SK-N-SH (cell line): ENCODE measurements at regions not wholly inside any gene's neighbourhood (a gene's known extent, or its start where the extent isn't known, plus 50 kb on each side); places are given as distances from the start of the nearest gene placed in this dataset.

ENCODE experiments used
- CTCF ChIA-PET: fragments of 300-600, 350-600 bp; formaldehyde crosslinking; extraction: SDS; loops from one replicate; lab custom pipeline; 2021; lab: Yijun Ruan, JAX
- POLR2A ChIA-PET: fragments of 350-600 bp; sonication (Branson Sonifier 250); formaldehyde crosslinking; extraction: SDS; loops from one replicate; lab custom pipeline; 2020; ENCODE audit warnings: antibody characterized with exemption, inconsistent platforms; lab: Yijun Ruan, JAX
- DNase-seq: peaks from one replicate; pipeline ENCODE4 v3.0.0; 2012
- H2AFZ ChIP-seq: fragments of 200-600 bp; sonication (generic); 2 replicates; pipeline ENCODE4 v1.8.1; 2016; ENCODE audit warnings: antibody characterized with exemption, mild to moderate bottlenecking, low read depth
- H3F3A ChIP-seq: fragments of 200-600 bp; sonication (generic); replicated peaks from 2 replicates; pipeline ENCODE3; 2016; ENCODE audit warnings: antibody characterized with exemption, mild to moderate bottlenecking; ENCODE audit not compliant: insufficient read depth
- H3K27ac ChIP-seq, 2 experiments: fragments of 200-500 bp in 1 of 2; fragments of 200-600 bp in 1 of 2; sonication (Bioruptor generic) in 1 of 2; sonication (generic), shearing (Covaris generic) in 1 of 2; 2 replicates each; pipeline versions ENCODE4 v1.5.1 to v1.6.1; 2014 to 2016; ENCODE audit warnings: low read depth in 2 of 2, inconsistent platforms in 1 of 2, low read length in 1 of 2, mild to moderate bottlenecking in 1 of 2, mixed read lengths in 1 of 2
- H3K27me3 ChIP-seq: fragments of 200-600 bp; sonication (generic), shearing (Covaris generic); 2 replicates; pipeline ENCODE4 v1.6.1; 2016; ENCODE audit warnings: mixed run types; ENCODE audit not compliant: insufficient read depth
- H3K36me3 ChIP-seq, 2 experiments: fragments of 200-500 bp in 1 of 2; fragments of 200-600 bp in 1 of 2; sonication (Bioruptor generic) in 1 of 2; sonication (generic) in 1 of 2; replicated peaks in 1 of 2; 2 replicates each; pipeline versions ENCODE3 to v1.5.1; 2014 to 2016; ENCODE audit warnings: low read length in 1 of 2, mild to moderate bottlenecking in 1 of 2; ENCODE audit not compliant: insufficient read depth in 2 of 2, control insufficient read depth in 1 of 2
- H3K4me1 ChIP-seq, 2 experiments: fragments of 200-500 bp in 1 of 2; fragments of 200-600 bp in 1 of 2; sonication (Bioruptor generic) in 1 of 2; sonication (generic), shearing (Covaris generic) in 1 of 2; 2 replicates each; pipeline versions ENCODE4 v1.5.1 to v1.6.1; 2014 to 2016; ENCODE audit warnings: low read depth in 1 of 2, low read length in 1 of 2, mixed run types in 1 of 2; ENCODE audit not compliant: insufficient read depth in 2 of 2, control insufficient read depth in 1 of 2
- H3K4me2 ChIP-seq: fragments of 200-600 bp; sonication (generic), shearing (Covaris generic); 2 replicates; pipeline ENCODE4 v1.6.1; 2017; ENCODE audit warnings: mixed run types
- H3K4me3 ChIP-seq, 2 experiments: fragments of 200-500 bp in 1 of 2; fragments of 200-600 bp in 1 of 2; sonication (Bioruptor generic) in 1 of 2; sonication (generic), shearing (Covaris generic) in 1 of 2; 2 replicates each; pipeline versions ENCODE4 v1.5.1 to v1.8.1; 2014 to 2016; ENCODE audit warnings: low read depth in 2 of 2, inconsistent platforms in 1 of 2, low read length in 1 of 2, mild to moderate bottlenecking in 1 of 2, mixed read lengths in 1 of 2, moderate library complexity in 1 of 2
- H3K79me2 ChIP-seq: fragments of 200-600 bp; sonication (generic); 2 replicates; pipeline ENCODE4 v1.8.1; 2017; ENCODE audit warnings: mild to moderate bottlenecking; ENCODE audit not compliant: insufficient read depth
- H3K9ac ChIP-seq: fragments of 200-600 bp; sonication (generic); 2 replicates; pipeline ENCODE4 v1.6.1; 2017; ENCODE audit warnings: mixed run types
- H3K9me2 ChIP-seq: fragments of 200-600 bp; sonication (generic); 2 replicates; pipeline ENCODE4 v1.6.1; 2017; ENCODE audit warnings: mixed run types
- H3K9me3 ChIP-seq: fragments of 200-600 bp; sonication (generic); 2 replicates; pipeline ENCODE4 v1.6.1; 2017; ENCODE audit warnings: mixed run types, mild to moderate bottlenecking, moderate library complexity
- H4K20me1 ChIP-seq: fragments of 200-600 bp; sonication (generic); 2 replicates; pipeline ENCODE4 v1.6.1; 2017; ENCODE audit warnings: mild to moderate bottlenecking, mixed run types; ENCODE audit not compliant: insufficient read depth
- FOSL2 ChIP-seq: IDR thresholded peaks from 2 replicates; pipeline ENCODE4 v1.4.0; 2012; ENCODE audit warnings: low read depth, mild to moderate bottlenecking, moderate library complexity, borderline replicate concordance
- MAX ChIP-seq: IDR thresholded peaks from 2 replicates; pipeline ENCODE4 v1.4.0; 2012; ENCODE audit warnings: low read depth
- RCOR1 ChIP-seq: fragments of 150-350 bp; IDR thresholded peaks from 2 replicates; pipeline ENCODE4 v1.6.1; 2017; ENCODE audit warnings: antibody characterized with exemption, low read length
- TAF1 ChIP-seq: IDR thresholded peaks from 2 replicates; pipeline ENCODE4 v1.6.1; 2012; ENCODE audit warnings: low read depth, mild to moderate bottlenecking, low read length, moderate library complexity, borderline replicate concordance
- TCF12 ChIP-seq: IDR thresholded peaks from 2 replicates; pipeline ENCODE4 v1.4.0; 2012
- TEAD4 ChIP-seq: IDR thresholded peaks from 2 replicates; pipeline ENCODE4 v1.4.0; 2012; ENCODE audit warnings: mild to moderate bottlenecking, borderline replicate concordance; ENCODE audit not compliant: insufficient read depth
- USF1 ChIP-seq: IDR thresholded peaks from 2 replicates; pipeline ENCODE4 v1.4.0; 2012; ENCODE audit warnings: low read depth, borderline replicate concordance
- YY1 ChIP-seq: IDR thresholded peaks from 2 replicates; pipeline ENCODE4 v1.4.0; 2012; ENCODE audit warnings: low read depth, mild to moderate bottlenecking
- ZBTB33 ChIP-seq: IDR thresholded peaks from 2 replicates; pipeline ENCODE4 v1.4.0; 2012; ENCODE audit warnings: low read depth, borderline replicate concordance
- WGBS: methylation state at CpG from one replicate; pipeline ENCODE4 v1.1.6; 2017; ENCODE audit warnings: low lambda C conversion rate; 5-methylcytosine and 5-hydroxymethylcytosine counted together

- CTCF ChIA-PET = interaction anchor here (1.5 kb wide), 1 partner anchor 326 kb away, joined by 4 read pairs; no protein-coding TSS in a partner anchor
- TF ChIP-seq TAF1 = no peak
- no peak for TF ChIP-seq FOSL2
- TF ChIP-seq TCF12 = no peak
- TF ChIP-seq, all 33 proteins: peak for 0
- no peak overlapping the region for H3K4me2 ChIP-seq
- H2AFZ ChIP-seq = no peak overlapping the region
- no peaks in the 10 kb centered on the region for H3K36me3 ChIP-seq
- no peak overlapping the region for H3K9ac ChIP-seq
- no peaks in the 10 kb centered on the region for H3K9me2 ChIP-seq
- no peak overlapping the region for H3K27ac ChIP-seq
- POLR2A ChIA-PET = no interaction called here
- H3K4me1 ChIP-seq = no peaks in the 10 kb centered on the region
- H4K20me1 ChIP-seq = no peaks in the 10 kb centered on the region
- no peaks in the 10 kb centered on the region for H3K79me2 ChIP-seq
- WGBS = 40% methylated on average over 2 of the region's 2 CpGs
- H3F3A ChIP-seq = no peaks in the 10 kb centered on the region
- no peak overlapping the region for H3K4me3 ChIP-seq
- no peaks in the 10 kb centered on the region for H3K9me3 ChIP-seq
- no peak for DNase-seq
- peaks cover 4% of the 10 kb centered on the region; the same call in 1 of the 2 replicates for H3K27me3 ChIP-seq
Measured at GRCh38 chr17:15177343-15177742, 87.8 kb downstream of the PMP22 start.

- H4K20me1 ChIP-seq = no peaks in the 10 kb centered on the region
- no peak for TF ChIP-seq USF1
- TF ChIP-seq TEAD4 = no peak
- TF ChIP-seq YY1 = no peak
- TF ChIP-seq MAX = no peak
- no peak for TF ChIP-seq ZBTB33
- TF ChIP-seq RCOR1 = no peak
- no peak for TF ChIP-seq FOSL2
- TF ChIP-seq, all 33 proteins: peak for 0
- no peak overlapping the region for H3K4me3 ChIP-seq
- no peak for DNase-seq
- no peaks in the 10 kb centered on the region; a peak in 2 of 4 replicates for H3K4me1 ChIP-seq
- H2AFZ ChIP-seq = no peak overlapping the region
- H3K9me2 ChIP-seq = no peaks in the 10 kb centered on the region
- WGBS = 37% methylated on average over 7 of the region's 7 CpGs
- no peak overlapping the region for H3K9ac ChIP-seq
- no peaks in the 10 kb centered on the region for H3F3A ChIP-seq
- H3K36me3 ChIP-seq = no peaks in the 10 kb centered on the region
- POLR2A ChIA-PET = no interaction called here
- no peak overlapping the region for H3K27ac ChIP-seq
- H3K4me2 ChIP-seq = no peak overlapping the region
- peaks cover 4% of the 10 kb centered on the region; the same call in 1 of the 2 replicates for H3K27me3 ChIP-seq
- CTCF ChIA-PET = no interaction called here
- H3K79me2 ChIP-seq = no peaks in the 10 kb centered on the region
- H3K9me3 ChIP-seq = no peaks in the 10 kb centered on the region
Measured at GRCh38 chr17:15175356-15175755, 89.8 kb downstream of the PMP22 start.
